ENCODE measurements at regions not wholly inside any gene's neighbourhood (a gene's known extent, or its start where the extent isn't known, plus 50 kb on each side); places are given as distances from the start of the nearest gene placed in this dataset.

DNA sequence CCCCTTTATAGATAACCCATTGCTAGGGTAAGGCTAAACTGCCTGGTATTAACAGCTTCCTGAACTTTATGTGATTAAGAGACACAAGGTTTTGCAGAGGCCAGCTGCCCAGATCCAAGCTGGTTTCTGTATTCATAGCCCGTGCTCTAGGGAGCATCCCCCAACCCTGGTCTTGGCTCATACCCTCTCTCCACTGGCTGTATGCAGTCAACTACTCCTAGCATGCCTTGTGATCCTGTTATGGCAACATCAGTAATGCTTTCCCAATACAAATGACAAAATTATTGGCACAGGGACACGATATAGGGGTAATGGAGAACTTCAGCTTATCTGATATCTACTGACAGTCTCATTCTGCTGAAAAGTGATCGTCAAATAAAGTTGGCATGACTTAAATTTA, 202.8 kb upstream of the MKLN1 start:
- TF ChIP-seq, protein P1, sequence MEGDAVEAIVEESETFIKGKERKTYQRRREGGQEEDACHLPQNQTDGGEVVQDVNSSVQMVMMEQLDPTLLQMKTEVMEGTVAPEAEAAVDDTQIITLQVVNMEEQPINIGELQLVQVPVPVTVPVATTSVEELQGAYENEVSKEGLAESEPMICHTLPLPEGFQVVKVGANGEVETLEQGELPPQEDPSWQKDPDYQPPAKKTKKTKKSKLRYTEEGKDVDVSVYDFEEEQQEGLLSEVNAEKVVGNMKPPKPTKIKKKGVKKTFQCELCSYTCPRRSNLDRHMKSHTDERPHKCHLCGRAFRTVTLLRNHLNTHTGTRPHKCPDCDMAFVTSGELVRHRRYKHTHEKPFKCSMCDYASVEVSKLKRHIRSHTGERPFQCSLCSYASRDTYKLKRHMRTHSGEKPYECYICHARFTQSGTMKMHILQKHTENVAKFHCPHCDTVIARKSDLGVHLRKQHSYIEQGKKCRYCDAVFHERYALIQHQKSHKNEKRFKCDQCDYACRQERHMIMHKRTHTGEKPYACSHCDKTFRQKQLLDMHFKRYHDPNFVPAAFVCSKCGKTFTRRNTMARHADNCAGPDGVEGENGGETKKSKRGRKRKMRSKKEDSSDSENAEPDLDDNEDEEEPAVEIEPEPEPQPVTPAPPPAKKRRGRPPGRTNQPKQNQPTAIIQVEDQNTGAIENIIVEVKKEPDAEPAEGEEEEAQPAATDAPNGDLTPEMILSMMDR (conservative IDR thresholded peaks at IDR 0.05; ENCODE audit: low read depth, low read length), result no peak
- TF ChIP-seq EZH2 (IDR thresholded peaks at IDR 0.05; ENCODE audit: borderline replicate concordance, low read depth, low read length, poor library complexity, severe bottlenecking), result no peak

All from A673 (cell line).